ENCODE measurements at regions not wholly inside any gene's neighbourhood (a gene's known extent, or its start where the extent isn't known, plus 50 kb on each side); places are given as distances from the start of the nearest gene placed in this dataset.

- TF ChIP-seq ZNF57 (CRISPR knock-in tag; IDR thresholded peaks at IDR 0.05) (no peak), POLR2A (conservative IDR thresholded peaks at IDR 0.05) (no peak), CBFA2T2 (conservative IDR thresholded peaks at IDR 0.05) (no peak), PHF8 (IDR thresholded peaks at IDR 0.05; ENCODE audit: borderline replicate concordance, low read length) (no peak), CTCF (IDR thresholded peaks at IDR 0.05 in 2 of 3, conservative IDR thresholded peaks at IDR 0.05 in 1 of 3; ENCODE audit: insufficient read depth in 2 of 3, low read depth in 1 of 3, low read length in 3 of 3) (no peak), MAFK (IDR thresholded peaks at IDR 0.05; ENCODE audit: low read length) (no peak), NR2C2 (CRISPR knock-in tag; IDR thresholded peaks at IDR 0.05) (no peak), NR2C2 (tag; IDR thresholded peaks at IDR 0.05) (no peak), EZH2 (IDR thresholded peaks at IDR 0.05; ENCODE audit: borderline replicate concordance, low read depth, low read length) (no peak)
Observed at GRCh38 chr4:106715825-106716224, 320.3 kb downstream of the DKK2 start.
